ENCODE measurements at regions not wholly inside any gene's neighbourhood (a gene's known extent, or its start where the extent isn't known, plus 50 kb on each side); places are given as distances from the start of the nearest gene placed in this dataset.

DNA sequence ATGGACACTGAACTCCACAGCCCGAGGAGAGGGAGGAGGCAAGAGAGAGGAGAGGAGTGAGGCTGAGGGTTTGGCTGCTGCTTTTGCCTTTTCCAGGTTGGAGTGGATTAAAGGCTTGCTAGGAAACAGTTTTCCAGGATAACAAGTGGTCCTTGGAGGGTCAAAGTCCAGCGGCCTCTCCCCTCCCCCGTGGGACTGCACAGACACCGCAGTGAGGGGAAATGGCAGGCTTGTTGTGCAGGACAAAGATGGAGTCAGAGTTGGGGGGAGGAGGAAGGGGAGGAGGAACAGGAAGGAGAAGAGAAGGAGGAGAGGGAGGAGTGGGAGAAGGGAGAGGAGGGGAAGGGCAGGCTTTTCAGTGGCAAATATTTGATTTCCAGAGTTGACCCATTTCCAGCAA, 245.5 kb downstream of the RBM19 start:
- TF ChIP-seq, protein P1, sequence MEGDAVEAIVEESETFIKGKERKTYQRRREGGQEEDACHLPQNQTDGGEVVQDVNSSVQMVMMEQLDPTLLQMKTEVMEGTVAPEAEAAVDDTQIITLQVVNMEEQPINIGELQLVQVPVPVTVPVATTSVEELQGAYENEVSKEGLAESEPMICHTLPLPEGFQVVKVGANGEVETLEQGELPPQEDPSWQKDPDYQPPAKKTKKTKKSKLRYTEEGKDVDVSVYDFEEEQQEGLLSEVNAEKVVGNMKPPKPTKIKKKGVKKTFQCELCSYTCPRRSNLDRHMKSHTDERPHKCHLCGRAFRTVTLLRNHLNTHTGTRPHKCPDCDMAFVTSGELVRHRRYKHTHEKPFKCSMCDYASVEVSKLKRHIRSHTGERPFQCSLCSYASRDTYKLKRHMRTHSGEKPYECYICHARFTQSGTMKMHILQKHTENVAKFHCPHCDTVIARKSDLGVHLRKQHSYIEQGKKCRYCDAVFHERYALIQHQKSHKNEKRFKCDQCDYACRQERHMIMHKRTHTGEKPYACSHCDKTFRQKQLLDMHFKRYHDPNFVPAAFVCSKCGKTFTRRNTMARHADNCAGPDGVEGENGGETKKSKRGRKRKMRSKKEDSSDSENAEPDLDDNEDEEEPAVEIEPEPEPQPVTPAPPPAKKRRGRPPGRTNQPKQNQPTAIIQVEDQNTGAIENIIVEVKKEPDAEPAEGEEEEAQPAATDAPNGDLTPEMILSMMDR (IDR thresholded peaks at IDR 0.05; ENCODE audit: low read depth, low read length, missing control alignments) = no peak
- no peak for DNase-seq (ENCODE audit: extremely low read depth, low read depth)
- H3K4me3 ChIP-seq (replicated peaks; ENCODE audit: low read depth, low read length) = no peak overlapping the region

DNA sequence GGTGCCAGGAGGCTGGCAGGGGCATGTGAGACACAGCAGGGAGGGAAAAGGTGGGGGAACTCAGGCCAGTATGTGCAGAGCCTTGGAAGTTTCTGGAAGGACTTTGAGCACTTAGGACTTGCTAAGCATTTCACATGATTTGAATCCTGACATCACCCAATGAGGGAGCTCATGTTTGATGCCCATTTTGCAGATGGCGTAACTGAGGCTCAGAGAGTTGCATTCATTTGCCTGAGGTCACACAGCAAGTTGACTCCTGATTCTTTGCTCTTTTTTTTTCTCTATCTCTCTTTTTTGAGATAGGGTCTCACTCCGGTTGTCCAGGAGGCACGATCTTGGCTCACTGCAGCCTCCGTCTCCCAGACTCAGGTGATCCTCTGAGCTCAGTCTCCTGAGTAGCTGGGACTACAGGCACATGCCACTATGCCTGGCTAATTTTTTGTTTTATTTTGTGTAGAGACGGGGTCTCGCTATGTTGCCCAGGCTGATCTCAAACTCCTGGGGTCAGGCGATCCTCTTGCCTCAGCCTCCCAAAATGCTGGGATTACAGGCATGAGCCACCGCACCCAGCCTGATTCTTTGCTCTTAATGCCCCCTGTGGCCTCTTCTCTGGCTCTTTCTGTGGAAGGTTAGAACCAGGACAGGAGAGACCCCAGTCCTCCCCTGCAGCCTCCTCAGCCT, 246.1 kb downstream of the RBM19 start:
- no peak overlapping the region for H3K4me3 ChIP-seq (replicated peaks; ENCODE audit: low read depth, low read length)
- TF ChIP-seq, protein P1 (IDR thresholded peaks at IDR 0.05; ENCODE audit: low read depth, low read length, missing control alignments) = no peak

DNA sequence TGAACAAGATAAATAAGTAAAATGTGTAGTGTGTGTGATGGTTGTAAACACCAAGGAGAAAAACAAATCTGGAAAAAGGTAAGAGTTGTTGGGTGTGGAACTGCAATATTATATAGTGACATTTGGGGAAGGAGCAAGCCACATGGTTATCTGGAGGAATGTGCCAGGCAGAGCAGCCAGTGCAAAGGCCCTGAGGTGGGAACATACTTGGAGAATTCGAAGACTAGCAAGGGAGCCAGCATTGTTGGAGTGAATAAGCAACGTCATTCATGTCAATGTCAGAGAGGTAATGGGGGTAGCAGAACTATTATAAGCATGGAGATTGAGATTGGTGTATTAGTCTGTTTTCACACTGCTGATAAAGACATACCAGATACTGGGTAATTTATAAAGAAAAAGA, 241.5 kb upstream of the LHX5 start:
- TF ChIP-seq, protein P1 (IDR thresholded peaks at IDR 0.05; ENCODE audit: low read depth, low read length, missing control alignments) = no peak
- DNase-seq (ENCODE audit: extremely low read depth, low read depth) = no peak
- H3K4me3 ChIP-seq (replicated peaks; ENCODE audit: low read depth, low read length) = no peak overlapping the region

More for the DNA sequence above, 246.1 kb downstream of the RBM19 start:
- DNase-seq (ENCODE audit: extremely low read depth, low read depth) = no peak

DNA sequence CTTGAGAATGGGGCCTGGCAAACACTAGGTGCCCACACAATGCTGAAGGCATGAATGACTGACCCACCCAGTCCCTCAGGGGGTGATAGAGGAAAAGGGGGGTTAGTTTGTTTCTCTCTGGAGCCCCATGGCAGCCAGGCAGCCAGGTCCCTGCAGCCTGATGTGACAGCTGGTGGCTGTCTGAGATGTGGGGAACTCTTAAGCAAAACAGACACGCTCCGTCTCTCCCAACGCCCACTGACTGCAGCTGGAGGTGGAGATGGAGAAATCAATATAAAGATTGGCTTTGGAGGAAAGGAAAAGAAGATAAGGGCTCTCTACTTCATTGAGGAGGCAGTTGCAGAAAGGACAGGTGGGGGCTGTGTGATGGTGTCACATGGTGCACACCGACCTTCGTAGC, 240.8 kb upstream of the LHX5 start:
- no peak for DNase-seq (ENCODE audit: extremely low read depth, low read depth)
- TF ChIP-seq, protein P1 (IDR thresholded peaks at IDR 0.05; ENCODE audit: low read depth, low read length, missing control alignments) = no peak
- no peak overlapping the region for H3K4me3 ChIP-seq (replicated peaks; ENCODE audit: low read depth, low read length)

DNA sequence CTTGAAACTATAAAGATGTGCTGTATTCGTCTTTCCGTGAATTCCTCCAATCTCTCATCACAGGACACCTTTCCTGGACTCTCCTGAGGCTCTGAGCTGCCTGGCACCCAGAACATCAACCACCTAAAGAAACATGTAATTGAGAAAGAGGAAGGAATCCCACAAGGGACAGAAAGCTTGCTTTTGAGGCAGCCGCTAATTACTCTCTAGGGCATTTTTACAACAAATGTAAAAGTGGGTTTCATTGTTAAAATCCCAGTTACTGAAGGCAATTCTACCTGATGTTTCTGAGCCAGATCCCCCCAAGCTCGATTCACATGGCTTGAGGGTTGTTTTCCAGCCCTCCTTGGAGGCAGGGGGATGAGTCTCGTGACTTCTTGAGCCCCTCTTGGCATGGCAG, 238.5 kb upstream of the LHX5 start:
- no peak for DNase-seq (ENCODE audit: extremely low read depth, low read depth)
- no peak overlapping the region for H3K4me3 ChIP-seq (replicated peaks; ENCODE audit: low read depth, low read length)
- TF ChIP-seq, protein P1 (IDR thresholded peaks at IDR 0.05; ENCODE audit: low read depth, low read length, missing control alignments) = no peak

DNA sequence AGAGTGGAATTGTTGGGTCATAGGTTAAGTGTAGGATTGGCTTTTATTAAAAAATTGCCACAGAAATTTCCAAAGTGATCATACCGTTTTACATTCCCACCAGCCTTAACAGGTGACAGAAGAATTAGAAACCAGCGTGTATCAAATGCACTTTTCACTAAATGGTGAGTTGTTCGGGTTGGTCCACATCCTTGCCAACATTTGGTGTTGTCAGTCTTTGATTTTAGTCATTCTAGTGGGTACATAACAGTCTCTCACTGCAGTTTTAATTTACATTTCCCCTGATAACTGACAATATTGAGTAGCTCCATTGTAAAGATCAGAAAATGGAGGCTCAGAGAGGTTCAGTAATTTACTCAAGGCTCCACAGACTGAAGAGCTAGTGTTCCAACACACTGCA, 237.8 kb upstream of the LHX5 start:
- TF ChIP-seq, protein P1 (IDR thresholded peaks at IDR 0.05; ENCODE audit: low read depth, low read length, missing control alignments) = no peak
- DNase-seq (ENCODE audit: extremely low read depth, low read depth) = no peak
- H3K4me3 ChIP-seq (replicated peaks; ENCODE audit: low read depth, low read length) = no peak overlapping the region

DNA sequence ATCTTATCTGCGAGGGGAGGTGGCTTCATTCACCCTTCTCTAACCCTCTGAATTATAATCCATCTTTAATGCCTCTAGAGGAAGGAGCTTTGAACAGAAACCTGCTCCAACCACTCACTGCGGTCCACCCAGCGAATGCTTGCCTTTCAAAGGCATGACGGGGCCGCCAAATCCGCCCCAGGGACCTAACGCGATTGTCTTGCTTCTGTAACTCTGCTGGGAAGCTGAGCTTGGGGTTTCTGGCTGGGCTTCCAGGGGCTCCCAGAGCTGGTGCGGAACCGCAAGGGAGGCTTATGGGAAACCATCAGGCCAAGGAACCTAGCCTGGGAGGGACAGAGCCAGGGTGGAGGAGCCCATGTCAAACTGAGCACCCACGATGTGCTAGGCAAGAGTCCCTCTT, 231.2 kb upstream of the LHX5 start:
- TF ChIP-seq, protein P1 (IDR thresholded peaks at IDR 0.05; ENCODE audit: low read depth, low read length, missing control alignments) = no peak
- no peak for DNase-seq (ENCODE audit: extremely low read depth, low read depth)
- H3K4me3 ChIP-seq (replicated peaks; ENCODE audit: low read depth, low read length) = no peak overlapping the region
